Midbrain (tissue), 1 donor: ENCODE measurements at regions not wholly inside any gene's neighbourhood (a gene's known extent, or its start where the extent isn't known, plus 50 kb on each side); places are given as distances from the start of the nearest gene placed in this dataset.
A peak's percentile ranks its signal among the peaks of the same experiment; 100 is the strongest.

Experiments
- DNase-seq: peaks from one replicate; lab custom pipeline; 2025; lab: John Stamatoyannopoulos, UW

DNA sequence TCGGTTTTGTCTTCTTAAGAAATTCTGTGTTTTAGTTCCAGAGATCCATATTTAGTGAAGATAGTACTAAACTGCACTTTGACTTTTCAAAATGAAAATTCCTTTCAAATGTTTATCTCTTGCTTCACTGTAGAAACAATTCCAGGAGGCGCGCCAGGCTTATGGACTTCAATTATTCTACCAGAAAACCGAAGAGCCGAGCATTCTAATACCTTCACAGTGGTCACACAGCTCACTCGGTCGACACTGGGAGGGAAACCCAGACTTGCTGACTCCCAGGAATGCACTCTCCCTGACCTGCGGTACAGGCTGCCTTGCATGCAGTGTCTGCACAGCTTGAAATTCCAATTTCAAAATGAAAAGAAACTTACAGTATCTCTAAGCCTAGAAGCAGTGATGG is 119.9 kb upstream of the PIEZO2 start:
- no peak for DNase-seq

DNA sequence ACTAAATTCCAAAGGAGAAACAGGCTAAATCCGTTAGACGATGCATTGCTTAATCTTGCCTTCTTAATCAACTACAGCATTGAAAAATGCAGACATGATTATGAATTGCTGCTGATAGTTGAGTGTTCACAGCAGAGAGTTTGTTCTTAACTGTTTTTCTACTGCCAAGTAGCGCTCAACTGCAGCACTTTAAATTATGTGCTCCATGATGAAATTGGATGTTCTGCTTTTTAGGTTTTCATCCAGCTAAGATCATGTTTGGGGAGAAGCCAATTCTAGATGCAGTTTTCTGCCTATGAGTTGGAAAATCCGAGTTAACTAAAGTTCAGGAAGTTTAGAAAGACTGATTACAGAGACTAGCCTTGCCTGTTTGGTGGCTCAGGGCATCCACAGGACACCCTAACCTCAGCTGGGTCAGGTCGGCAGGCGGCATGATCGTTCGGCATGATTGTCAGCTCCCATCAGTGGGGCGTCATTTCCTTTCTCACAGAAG is 119.4 kb upstream of the PIEZO2 start:
- DNase-seq = no peak

GRCh38 chr18:11268153-11268552 is 118.8 kb upstream of the PIEZO2 start:
- no peak for DNase-seq

DNA sequence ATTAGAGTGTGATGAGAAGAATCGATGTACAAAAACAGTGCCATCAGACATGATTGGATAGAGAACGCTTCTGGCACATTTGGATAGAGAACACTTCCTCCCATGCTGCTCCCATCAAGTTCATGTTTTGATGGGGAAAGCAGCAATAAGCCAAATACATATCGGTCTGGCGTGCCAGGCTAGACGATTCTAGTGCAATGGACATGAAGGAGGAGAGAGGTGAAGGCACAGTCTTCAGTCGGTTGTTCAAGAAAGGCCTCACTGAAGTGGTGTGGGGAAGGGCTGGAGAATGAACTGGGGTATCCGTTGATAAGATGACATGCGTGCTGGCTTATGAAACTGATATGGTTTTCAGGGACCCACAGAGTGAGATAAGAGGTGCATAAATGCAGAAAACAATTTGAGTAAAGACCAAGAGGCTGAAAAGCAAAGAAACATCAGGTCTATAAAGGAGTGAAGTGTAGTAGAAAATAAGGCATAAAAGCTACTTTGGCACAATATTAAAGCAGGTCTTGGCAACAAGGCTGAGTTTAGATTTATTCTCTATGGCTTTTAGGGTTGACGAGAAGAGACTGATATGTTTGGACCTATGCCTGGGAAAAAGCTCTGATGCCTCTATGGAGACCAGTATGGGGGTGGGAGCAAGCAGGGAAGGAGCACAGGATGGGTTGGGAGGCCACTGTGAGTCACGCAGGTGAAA is 117.6 kb upstream of the PIEZO2 start:
- no peak for DNase-seq

DNA sequence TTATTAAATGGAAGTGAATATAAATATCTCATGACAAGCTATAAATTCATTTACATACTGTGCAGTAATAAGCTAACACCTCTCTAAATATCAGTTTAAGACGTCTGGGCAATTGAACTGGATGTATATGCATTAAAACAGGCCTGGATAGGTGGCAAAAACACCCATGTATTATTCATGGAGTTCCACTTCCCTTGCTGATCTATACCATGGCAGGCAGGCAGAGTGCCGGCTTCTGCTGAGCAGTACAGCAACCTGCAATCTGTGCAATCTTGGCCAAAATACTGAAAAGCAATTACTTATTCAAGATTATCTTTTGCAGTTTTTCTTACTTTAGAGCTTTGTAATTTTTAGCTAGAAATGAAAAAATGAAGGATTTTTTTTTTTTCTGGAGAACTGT is 112.1 kb upstream of the PIEZO2 start:
- DNase-seq = no peak

DNA sequence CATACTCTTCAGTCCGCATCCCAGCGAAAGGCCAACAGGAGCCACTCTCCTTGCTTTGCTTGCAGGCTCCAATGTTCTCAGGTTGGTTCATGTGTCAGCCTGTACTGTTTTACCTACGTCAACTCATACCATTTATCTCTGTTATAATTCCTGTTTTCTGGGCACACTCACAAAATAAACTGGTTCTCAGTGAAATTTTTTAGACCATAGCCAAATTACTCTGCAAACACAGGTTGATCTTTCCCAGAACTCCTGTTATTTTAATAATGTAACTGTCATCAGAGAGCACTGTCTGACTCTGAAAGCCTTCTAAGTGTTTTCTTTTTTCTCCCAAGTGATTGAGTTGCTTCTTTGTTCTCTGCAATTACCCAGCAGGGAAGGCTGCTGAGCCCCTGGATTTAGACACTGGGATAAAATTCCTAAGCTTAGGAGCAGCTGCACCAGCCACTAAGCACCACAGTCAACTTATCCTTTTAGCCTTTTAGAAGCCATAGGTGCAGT is 111.6 kb upstream of the PIEZO2 start:
- no peak for DNase-seq

- no peak for DNase-seq
These were observed 110.2 kb upstream of the PIEZO2 start for GRCh38 chr18:11259469-11260150.

GRCh38 chr18:11258039-11258610 is 108.8 kb upstream of the PIEZO2 start:
- DNase-seq = no peak

DNA sequence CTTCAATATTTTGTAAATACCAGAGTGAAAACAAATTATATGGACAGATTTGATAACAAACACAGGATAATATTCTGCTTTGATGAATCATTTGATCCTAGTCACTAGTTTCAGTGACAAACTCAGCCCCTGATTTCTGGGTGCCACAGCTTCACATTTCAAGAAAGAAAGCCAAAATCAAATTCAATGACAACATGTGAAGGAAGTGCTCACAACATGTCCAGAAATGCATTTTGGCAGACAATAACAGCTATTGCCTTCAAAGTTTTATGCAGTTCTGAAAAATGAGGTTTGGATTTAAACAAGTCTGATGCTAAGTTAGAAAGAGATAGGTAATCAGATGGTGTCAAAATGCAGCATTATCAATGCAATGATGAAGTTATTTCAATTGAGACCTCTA is 106.9 kb upstream of the PIEZO2 start:
- DNase-seq = no peak

- no peak for DNase-seq
These were observed 102.5 kb upstream of the PIEZO2 start for GRCh38 chr18:11251891-11252270.

DNA sequence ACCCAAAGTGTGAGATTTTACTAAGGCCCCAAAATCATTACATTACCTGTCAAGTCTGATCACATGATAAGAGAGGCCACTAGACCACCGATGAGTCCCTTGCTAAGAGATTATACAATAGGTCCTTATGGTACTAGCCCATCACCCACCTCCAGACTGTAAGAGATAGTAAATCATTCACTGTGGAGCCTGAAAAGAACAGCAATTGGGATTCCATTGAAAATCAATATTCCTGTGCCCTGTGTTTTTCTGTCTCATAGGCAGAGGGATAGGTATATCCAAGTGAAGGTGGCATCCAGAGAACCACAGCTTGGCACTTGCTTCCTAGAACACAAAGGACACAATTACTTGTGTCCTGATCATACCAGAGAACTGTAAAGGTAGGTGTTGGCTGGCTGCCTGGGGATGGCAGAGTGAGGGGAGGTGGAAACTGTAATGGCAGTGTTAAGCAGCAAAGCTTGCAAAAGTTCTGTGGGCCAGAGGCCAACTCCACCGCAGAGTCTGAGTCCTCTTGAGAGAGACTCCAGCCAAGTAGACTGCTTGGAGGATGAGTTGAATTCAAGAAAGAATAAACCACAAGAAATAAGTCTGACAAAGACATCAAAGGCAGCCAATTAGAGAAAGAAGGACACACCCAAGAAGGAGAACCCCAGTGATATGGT is 102.0 kb upstream of the PIEZO2 start:
- no peak for DNase-seq

- DNase-seq = no peak
These were observed 100.0 kb upstream of the PIEZO2 start for GRCh38 chr18:11249391-11249790.

DNA sequence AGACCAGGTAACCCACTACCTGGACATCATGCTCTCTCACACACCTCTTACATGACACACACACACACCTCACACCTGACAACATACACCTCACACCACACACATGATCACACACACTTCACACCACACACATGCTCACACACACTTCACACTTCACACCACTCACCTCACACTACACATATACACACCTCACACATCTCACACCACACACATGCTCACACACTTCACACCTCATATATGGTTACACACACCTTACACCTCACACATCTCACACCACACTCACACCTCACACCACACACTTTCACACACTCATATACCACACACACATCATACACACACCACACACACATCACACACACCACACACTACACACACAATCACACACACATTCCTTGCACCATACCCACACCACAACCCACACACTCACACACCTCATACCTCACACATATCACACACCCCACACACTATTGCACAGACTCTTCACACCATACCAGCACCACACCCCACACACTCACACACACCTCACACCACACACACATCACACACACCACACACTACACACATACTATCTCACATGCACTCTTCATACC is 98.1 kb upstream of the PIEZO2 start:
- DNase-seq = no peak

DNA sequence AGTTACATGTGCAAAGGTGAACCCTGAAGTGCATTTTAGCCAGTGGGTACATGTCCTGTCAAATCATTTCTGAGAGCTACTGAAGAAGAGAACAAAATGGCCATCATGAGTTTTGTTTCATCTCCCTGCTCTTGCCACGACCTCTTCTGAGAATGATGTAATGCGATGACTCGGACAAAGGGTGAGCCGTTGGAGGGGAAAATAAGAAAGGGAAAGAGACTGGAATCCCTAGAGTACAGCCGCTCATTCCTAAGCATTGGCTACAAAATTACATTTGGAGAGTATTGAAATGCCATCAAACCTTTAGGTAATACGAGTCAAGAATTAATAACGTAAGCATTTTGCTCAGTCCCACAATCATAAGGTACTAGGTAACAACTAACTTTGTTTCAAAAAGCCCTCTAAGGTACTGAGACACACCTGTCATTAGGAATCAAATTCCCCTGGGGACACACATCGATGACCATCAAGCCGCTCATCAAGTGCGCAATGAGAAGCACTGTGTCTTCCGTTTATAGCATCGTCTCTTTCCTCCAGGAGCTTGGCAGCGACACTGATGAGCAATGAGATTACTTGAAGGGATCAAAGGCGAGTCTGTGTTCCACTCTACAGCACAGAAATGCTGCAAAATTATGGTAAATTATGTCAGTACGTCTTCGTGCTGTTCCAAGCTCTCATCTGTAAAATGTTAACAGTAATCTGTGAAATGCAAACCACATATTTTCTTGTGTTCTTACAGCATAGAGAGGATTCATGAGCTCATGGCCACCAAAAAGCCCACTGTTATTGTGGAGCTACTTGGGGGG is 97.3 kb upstream of the PIEZO2 start:
- no peak for DNase-seq

GRCh38 chr18:11245879-11246278 is 96.5 kb upstream of the PIEZO2 start:
- DNase-seq = no peak

GRCh38 chr18:11237484-11237883 is 88.1 kb upstream of the PIEZO2 start:
- no peak for DNase-seq

DNA sequence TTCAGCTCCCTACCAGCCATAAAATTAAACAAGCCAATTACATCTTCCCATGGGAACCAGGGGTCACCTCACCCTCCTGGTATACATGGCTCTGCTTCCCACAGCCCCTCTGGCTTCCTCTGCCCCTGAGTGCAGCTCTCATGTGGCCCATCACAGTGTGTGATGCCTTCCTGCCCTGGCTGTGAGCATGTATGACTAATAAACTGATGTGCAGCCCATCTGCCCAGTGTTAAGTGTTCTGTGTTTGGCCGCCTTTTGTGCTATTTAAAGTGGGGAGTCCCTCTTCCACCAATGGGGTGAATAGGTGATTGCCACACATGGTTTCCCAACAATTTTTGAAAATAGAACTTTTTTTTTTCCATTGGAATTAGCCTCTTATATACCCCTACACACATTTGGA is 87.7 kb upstream of the PIEZO2 start:
- no peak for DNase-seq

GRCh38 chr18:11224153-11224552 is 74.8 kb upstream of the PIEZO2 start:
- DNase-seq = no peak

- DNase-seq = no peak
These were observed 70.2 kb upstream of the PIEZO2 start for GRCh38 chr18:11219571-11219970.

DNA sequence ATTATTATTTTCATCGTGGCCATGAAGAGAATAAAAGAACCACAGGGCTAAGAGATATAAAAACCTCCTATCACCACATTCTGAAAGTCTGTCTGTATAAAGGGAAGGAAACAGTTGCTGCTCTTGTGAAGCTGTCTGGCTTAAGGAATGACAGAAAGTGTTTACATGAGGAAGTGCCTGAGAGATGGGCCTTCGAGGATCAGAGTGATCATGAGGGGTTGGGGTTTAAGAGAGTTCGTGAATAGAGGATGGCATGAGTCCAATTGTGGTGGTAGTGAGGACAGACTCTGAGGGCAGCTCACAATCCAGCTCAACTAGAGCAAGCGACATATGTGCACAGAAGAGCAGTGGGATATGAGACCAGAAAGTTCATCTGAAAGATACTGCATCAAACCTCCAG is 65.8 kb upstream of the PIEZO2 start:
- peak; percentile 1 for DNase-seq

GRCh38 chr18:11204020-11204419 is 54.7 kb upstream of the PIEZO2 start:
- DNase-seq = no peak
